Testis (tissue), 2 donors: ENCODE measurements at regions not wholly inside any gene's neighbourhood (a gene's known extent, or its start where the extent isn't known, plus 50 kb on each side); places are given as distances from the start of the nearest gene placed in this dataset.

Experiments
- DNase-seq: peaks from one replicate; pipeline ENCODE4 v3.0.0-alpha.2; 2019
- H3K27ac ChIP-seq, 2 donors: fragments of 200-600 bp; sonication (generic); one replicate each; pipeline ENCODE4 v1.5.1; 2019
- H3K27me3 ChIP-seq: fragments of 200-600 bp; sonication (generic); one replicate; pipeline ENCODE4 v1.5.1; 2019
- H3K36me3 ChIP-seq: fragments of 200-600 bp; sonication (generic); one replicate; pipeline ENCODE4 v1.5.1; 2017; ENCODE audit warnings: low read depth; ENCODE audit errors: missing control alignments
- H3K4me1 ChIP-seq: fragments of 200-600 bp; sonication (generic); one replicate; pipeline ENCODE4 v1.5.1; 2019
- H3K4me3 ChIP-seq, 2 donors: fragments of 200-600 bp; sonication (generic); one replicate each; pipeline ENCODE4 v1.5.1; 2017 to 2019
- H3K9me3 ChIP-seq: fragments of 200-600 bp; sonication (generic); one replicate; pipeline ENCODE4 v1.5.1; 2017
- CTCF ChIP-seq, 3 experiments: fragments of 450-650 bp in 2 of 3; fragments of 200-600 bp in 1 of 3; sonication (generic) in 1 of 3; IDR thresholded peaks; one replicate each; pipeline ENCODE4 v1.5.1; 2016 to 2019; ENCODE audit warnings: antibody characterized with exemption in 3 of 3, mild to moderate bottlenecking in 2 of 3, moderate library complexity in 1 of 3
- POLR2A ChIP-seq: fragments of 450-650 bp; IDR thresholded peaks from one replicate; pipeline ENCODE4 v1.6.1; 2017; ENCODE audit warnings: antibody characterized with exemption, mild to moderate bottlenecking, moderate library complexity
- WGBS, 2 donors: methylation state at CpG; one replicate each; pipeline ENCODE4 v1.1.5; 2018; 5-methylcytosine and 5-hydroxymethylcytosine counted together
- intact Hi-C: fragments of 100-400 bp; cut with DNase I; formaldehyde crosslinking; loops from one replicate; pipeline ENCODE4 v1.15.1; 2023; ENCODE audit warnings: low total_unique reads

- no peaks in the 10 kb centered on the region for H3K4me1 ChIP-seq
- TF ChIP-seq POLR2A (no peak), CTCF (IDR thresholded peaks at IDR 0.05) (no peak)
- no peaks in the 10 kb centered on the region for H3K9me3 ChIP-seq
- no peak for DNase-seq
- intact Hi-C loops, result no loop called here
- no peak overlapping the region for H3K27ac ChIP-seq
- no peaks in the 10 kb centered on the region for H3K36me3 ChIP-seq
- no peak overlapping the region for H3K4me3 ChIP-seq
- WGBS, 2 donors, result 82 to 94% methylated on average over 2 of the region's 2 CpGs
- no peaks in the 10 kb centered on the region for H3K27me3 ChIP-seq
These were observed 463.2 kb downstream of the OCA2 start for GRCh38 chr15:27635916-27636315.

GRCh38 chr15:27628486-27628885, 470.6 kb downstream of the OCA2 start:
- H3K27me3 ChIP-seq, result no peaks in the 10 kb centered on the region
- H3K27ac ChIP-seq, result no peak overlapping the region
- H3K4me1 ChIP-seq, result no peaks in the 10 kb centered on the region
- no peak for TF ChIP-seq POLR2A
- DNase-seq, result no peak
- intact Hi-C loops, result no loop called here
- 81 to 93% methylated on average over 2 of the region's 2 CpGs for WGBS, 2 donors
- no peaks in the 10 kb centered on the region for H3K36me3 ChIP-seq
- no peaks in the 10 kb centered on the region for H3K9me3 ChIP-seq
- H3K4me3 ChIP-seq, result no peak overlapping the region

- Histone ChIP-seq H3K27ac (no peak overlapping the region), H3K4me1 (no peaks in the 10 kb centered on the region), H3K4me3 (no peak overlapping the region), H3K27me3 (no peaks in the 10 kb centered on the region), H3K36me3 (no peaks in the 10 kb centered on the region), H3K9me3 (no peaks in the 10 kb centered on the region)
- no peak for DNase-seq
- intact Hi-C loops, result no loop called here
- TF ChIP-seq POLR2A (no peak), CTCF (IDR thresholded peaks at IDR 0.05) (no peak)
These were observed 471.5 kb downstream of the OCA2 start for GRCh38 chr15:27627623-27628022.

GRCh38 chr15:27623560-27624305, 475.4 kb downstream of the OCA2 start:
- TF ChIP-seq POLR2A, result no peak
- TF ChIP-seq CTCF (IDR thresholded peaks at IDR 0.05), result no peak
- no peaks in the 10 kb centered on the region for H3K4me1 ChIP-seq
- H3K36me3 ChIP-seq, result no peaks in the 10 kb centered on the region
- no peak overlapping the region for H3K27ac ChIP-seq
- DNase-seq, result no peak
- intact Hi-C loops, result no loop called here
- no peaks in the 10 kb centered on the region for H3K27me3 ChIP-seq
- H3K9me3 ChIP-seq, result no peaks in the 10 kb centered on the region
- H3K4me3 ChIP-seq, result no peak overlapping the region
- 80 to 83% methylated on average over 9 of the region's 9 CpGs for WGBS, 2 donors

GRCh38 chr15:27623149-27623548, 476.0 kb downstream of the OCA2 start:
- Histone ChIP-seq H3K9me3 (no peaks in the 10 kb centered on the region), H3K36me3 (no peaks in the 10 kb centered on the region), H3K27me3 (no peaks in the 10 kb centered on the region), H3K4me1 (no peaks in the 10 kb centered on the region), H3K27ac (no peak overlapping the region), H3K4me3 (no peak overlapping the region)
- TF ChIP-seq CTCF (IDR thresholded peaks at IDR 0.05), result no peak
- no peak for TF ChIP-seq POLR2A
- DNase-seq, result no peak
- WGBS, 2 donors, result 54 to 72% methylated on average over 10 of the region's 10 CpGs
- intact Hi-C loops, result no loop called here
